ENCODE measurements at regions not wholly inside any gene's neighbourhood (a gene's known extent, or its start where the extent isn't known, plus 50 kb on each side); places are given as distances from the start of the nearest gene placed in this dataset.

DNA sequence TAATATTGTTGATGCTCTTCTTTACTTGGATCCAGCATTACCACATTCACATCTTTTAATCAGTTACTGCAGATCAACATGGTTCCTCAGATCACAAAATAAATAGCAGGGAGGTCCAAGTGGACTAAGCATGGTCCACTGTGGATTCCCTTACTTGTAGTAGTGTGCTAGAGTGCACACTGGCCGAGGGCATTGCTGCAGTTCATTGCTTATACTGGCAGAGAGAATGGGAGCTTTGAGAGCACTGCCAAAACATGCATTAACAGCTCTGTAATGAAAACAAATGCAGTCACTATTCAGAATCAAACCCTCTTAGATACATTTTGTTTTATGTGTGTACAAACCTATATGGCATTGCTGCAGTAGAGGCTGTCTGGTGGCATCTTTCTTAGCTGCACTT, 471.5 kb downstream of the CD109 start:
- Mint-ChIP-seq H3K36me3 (ENCODE audit: low read depth, unreplicated experiment) (no peaks in the 10 kb centered on the region), H3K27me3 (ENCODE audit: unreplicated experiment) (no peaks in the 10 kb centered on the region), H3K9me3 (ENCODE audit: unreplicated experiment) (no peaks in the 10 kb centered on the region), H3K4me1 (ENCODE audit: unreplicated experiment) (no peaks in the 10 kb centered on the region), H3K4me3 (ENCODE audit: unreplicated experiment) (no peak overlapping the region), H3K27ac (ENCODE audit: unreplicated experiment) (no peak overlapping the region)
- DNase-seq (ENCODE audit: low spot score), result no peak
- TF ChIP-seq, protein P1, sequence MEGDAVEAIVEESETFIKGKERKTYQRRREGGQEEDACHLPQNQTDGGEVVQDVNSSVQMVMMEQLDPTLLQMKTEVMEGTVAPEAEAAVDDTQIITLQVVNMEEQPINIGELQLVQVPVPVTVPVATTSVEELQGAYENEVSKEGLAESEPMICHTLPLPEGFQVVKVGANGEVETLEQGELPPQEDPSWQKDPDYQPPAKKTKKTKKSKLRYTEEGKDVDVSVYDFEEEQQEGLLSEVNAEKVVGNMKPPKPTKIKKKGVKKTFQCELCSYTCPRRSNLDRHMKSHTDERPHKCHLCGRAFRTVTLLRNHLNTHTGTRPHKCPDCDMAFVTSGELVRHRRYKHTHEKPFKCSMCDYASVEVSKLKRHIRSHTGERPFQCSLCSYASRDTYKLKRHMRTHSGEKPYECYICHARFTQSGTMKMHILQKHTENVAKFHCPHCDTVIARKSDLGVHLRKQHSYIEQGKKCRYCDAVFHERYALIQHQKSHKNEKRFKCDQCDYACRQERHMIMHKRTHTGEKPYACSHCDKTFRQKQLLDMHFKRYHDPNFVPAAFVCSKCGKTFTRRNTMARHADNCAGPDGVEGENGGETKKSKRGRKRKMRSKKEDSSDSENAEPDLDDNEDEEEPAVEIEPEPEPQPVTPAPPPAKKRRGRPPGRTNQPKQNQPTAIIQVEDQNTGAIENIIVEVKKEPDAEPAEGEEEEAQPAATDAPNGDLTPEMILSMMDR (IDR thresholded peaks at IDR 0.05; ENCODE audit: unreplicated experiment), result no peak

DNA sequence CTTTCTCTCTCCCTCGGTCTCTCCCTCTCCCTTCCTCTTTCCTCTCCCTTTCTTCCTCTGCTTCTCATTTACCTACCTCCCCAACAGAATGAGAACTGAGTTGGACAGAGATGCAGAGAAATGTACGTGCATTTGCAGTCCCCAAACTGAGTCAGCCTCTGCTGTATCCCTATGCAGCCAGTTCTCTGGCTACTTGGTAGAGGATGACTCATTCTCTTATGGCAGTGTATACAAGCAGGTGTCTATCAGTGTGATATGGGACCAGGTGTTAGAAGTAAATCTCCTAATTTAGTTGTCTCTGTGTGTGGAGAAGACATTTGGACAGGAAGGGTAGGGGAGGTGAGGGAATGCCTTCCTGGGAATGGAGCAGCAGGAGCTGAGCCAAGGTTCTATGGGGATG, 470.8 kb downstream of the CD109 start:
- H3K4me1 Mint-ChIP-seq (ENCODE audit: unreplicated experiment), result no peaks in the 10 kb centered on the region
- TF ChIP-seq, protein P1 (IDR thresholded peaks at IDR 0.05; ENCODE audit: unreplicated experiment), result no peak
- no peaks in the 10 kb centered on the region for H3K9me3 Mint-ChIP-seq (ENCODE audit: unreplicated experiment)
- H3K27ac Mint-ChIP-seq (ENCODE audit: unreplicated experiment), result no peak overlapping the region
- H3K4me3 Mint-ChIP-seq (ENCODE audit: unreplicated experiment), result no peak overlapping the region
- no peaks in the 10 kb centered on the region for H3K36me3 Mint-ChIP-seq (ENCODE audit: low read depth, unreplicated experiment)
- DNase-seq (ENCODE audit: low spot score), result no peak
- H3K27me3 Mint-ChIP-seq (ENCODE audit: unreplicated experiment), result no peaks in the 10 kb centered on the region

DNA sequence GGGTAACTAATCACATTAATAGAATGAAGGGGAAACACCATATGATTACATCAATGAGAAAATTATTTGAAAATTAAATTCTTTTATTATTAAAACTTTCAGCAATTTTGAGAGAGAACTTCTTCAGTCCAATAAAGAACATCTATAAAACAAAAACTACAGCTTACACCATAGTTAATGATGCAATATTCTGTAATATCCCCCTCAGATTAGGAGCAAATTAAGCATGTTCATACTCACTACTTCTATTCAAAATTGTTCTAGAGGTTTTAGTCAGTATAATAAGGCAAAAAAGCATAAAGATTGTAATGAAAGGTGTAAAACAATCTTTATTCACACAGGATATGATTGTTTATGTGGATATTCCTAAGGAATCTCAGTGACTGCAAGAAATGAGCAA, 465.4 kb downstream of the CD109 start:
- TF ChIP-seq, protein P1 (IDR thresholded peaks at IDR 0.05; ENCODE audit: unreplicated experiment), result no peak
- Mint-ChIP-seq H3K27me3 (ENCODE audit: unreplicated experiment) (peaks cover 1% of the 10 kb centered on the region), H3K27ac (ENCODE audit: unreplicated experiment) (no peak overlapping the region), H3K9me3 (ENCODE audit: unreplicated experiment) (no peaks in the 10 kb centered on the region), H3K4me1 (ENCODE audit: unreplicated experiment) (no peaks in the 10 kb centered on the region), H3K36me3 (ENCODE audit: low read depth, unreplicated experiment) (no peaks in the 10 kb centered on the region), H3K4me3 (ENCODE audit: unreplicated experiment) (no peak overlapping the region)
- no peak for DNase-seq (ENCODE audit: low spot score)

DNA sequence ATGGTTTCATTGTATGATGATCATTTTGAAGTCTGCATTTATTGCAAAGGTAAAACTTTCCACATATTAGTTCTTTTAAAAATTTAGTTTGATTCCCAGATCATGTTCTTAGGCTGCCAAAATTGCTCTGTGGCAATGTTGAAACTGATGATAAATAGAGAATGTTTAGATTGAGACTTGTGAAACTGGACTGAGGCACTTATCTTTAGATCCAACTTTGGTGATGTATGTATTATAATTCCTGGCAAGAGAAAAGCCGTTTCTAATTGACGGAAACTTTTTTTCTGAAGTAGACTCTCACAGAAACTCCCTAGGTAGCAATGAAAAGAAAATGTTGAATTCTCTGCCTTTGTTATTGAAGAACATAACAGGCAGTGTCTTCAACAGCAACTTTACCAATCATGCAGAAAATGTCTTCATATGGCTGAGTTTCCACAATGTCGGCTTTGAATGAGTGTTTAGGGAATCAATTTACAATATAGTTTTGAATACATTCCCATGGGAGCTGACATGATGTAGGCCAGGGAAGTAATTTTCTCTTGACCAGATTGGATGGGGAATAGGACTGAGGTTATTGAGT, 456.2 kb downstream of the CD109 start:
- TF ChIP-seq, protein P1 (IDR thresholded peaks at IDR 0.05; ENCODE audit: unreplicated experiment), result no peak
- Mint-ChIP-seq H3K27ac (ENCODE audit: unreplicated experiment) (no peak overlapping the region), H3K4me3 (ENCODE audit: unreplicated experiment) (no peak overlapping the region), H3K9me3 (ENCODE audit: unreplicated experiment) (no peaks in the 10 kb centered on the region), H3K27me3 (ENCODE audit: unreplicated experiment) (no peaks in the 10 kb centered on the region), H3K36me3 (ENCODE audit: low read depth, unreplicated experiment) (no peaks in the 10 kb centered on the region), H3K4me1 (ENCODE audit: unreplicated experiment) (peaks cover 5% of the 10 kb centered on the region)
- no peak for DNase-seq (ENCODE audit: low spot score)

DNA sequence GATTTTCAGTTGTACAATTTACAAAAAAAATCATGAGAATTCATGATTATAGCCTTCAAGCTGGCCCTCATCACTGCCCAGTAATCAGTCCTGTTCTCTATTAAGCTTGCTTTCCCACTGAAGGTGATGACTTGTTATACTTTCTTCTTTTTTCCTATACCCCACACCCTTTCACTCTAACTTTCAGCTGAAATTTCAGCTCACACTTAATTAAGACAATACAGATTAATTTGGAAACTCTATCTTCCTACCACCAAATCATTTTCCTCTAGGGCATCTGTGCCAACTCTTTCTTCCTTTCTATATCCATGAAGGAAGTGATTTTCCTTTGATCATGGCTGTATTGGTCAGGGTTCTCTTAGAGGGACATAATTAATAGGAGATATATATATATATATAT, 449.9 kb downstream of the CD109 start:
- Mint-ChIP-seq H3K36me3 (ENCODE audit: low read depth, unreplicated experiment) (no peaks in the 10 kb centered on the region), H3K27ac (ENCODE audit: unreplicated experiment) (no peak overlapping the region), H3K27me3 (ENCODE audit: unreplicated experiment) (no peaks in the 10 kb centered on the region), H3K4me1 (ENCODE audit: unreplicated experiment) (peaks cover 5% of the 10 kb centered on the region), H3K4me3 (ENCODE audit: unreplicated experiment) (no peak overlapping the region), H3K9me3 (ENCODE audit: unreplicated experiment) (no peaks in the 10 kb centered on the region)
- TF ChIP-seq, protein P1 (IDR thresholded peaks at IDR 0.05; ENCODE audit: unreplicated experiment), result no peak
- no peak for DNase-seq (ENCODE audit: low spot score)

Measured in endothelial cell (in vitro differentiated cells).